ENCODE measurements at regions not wholly inside any gene's neighbourhood (a gene's known extent, or its start where the extent isn't known, plus 50 kb on each side); places are given as distances from the start of the nearest gene placed in this dataset.

- no CpG with 5 or more reads among the region's 5 CpGs for WGBS, 2 donors (ENCODE audit: extremely low coverage in 2 of 2, insufficient read length in 2 of 2, insufficient replicate concordance in 1 of 2)
- H3K9ac ChIP-seq (ENCODE audit: low read depth, low read length, poor library complexity): no peak overlapping the region
These were observed 518.6 kb downstream of the VRK1 start for GRCh38 chr14:97315790-97316189.

DNA sequence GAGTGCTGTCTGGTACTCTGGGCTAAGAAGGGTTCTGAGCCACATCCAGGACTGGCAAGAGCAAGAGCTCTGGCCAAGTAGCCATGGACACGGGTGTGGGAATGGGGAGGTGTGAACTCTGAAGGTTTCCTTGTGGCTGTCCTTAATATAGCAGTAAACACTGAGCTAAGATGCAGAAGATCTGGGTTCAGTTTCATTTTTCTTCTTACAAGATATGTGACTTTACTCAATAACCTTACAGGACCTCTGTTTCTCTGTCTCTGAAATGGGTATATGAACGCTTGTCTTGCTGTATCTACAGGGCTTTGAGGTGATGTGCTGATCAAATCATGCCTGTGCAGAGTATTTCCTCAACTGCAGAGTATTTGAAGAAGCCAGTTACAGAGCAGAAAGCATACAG, 521.2 kb downstream of the VRK1 start:
- Histone ChIP-seq H3K27ac (replicated peaks; ENCODE audit: low read length) (no peak overlapping the region), H3K14ac (ENCODE audit: low read length) (no peak overlapping the region), H3K4me1 (ENCODE audit: control insufficient read depth in 2 of 2, insufficient read depth in 1 of 2, low read depth in 1 of 2, low read length in 2 of 2) (no peaks in the 10 kb centered on the region), H3K4me3 (ENCODE audit: low read length in 2 of 2) (no peak overlapping the region), H3K9me3 (replicated peaks in 1 of 2; ENCODE audit: control insufficient read depth in 2 of 2, insufficient read depth in 1 of 2, low read depth in 1 of 2, low read length in 2 of 2) (no peaks in the 10 kb centered on the region), H4K8ac (ENCODE audit: low read depth, low read length) (no peak overlapping the region), H3K4me2 (ENCODE audit: insufficient read depth, low read length, poor library complexity, severe bottlenecking) (no peak overlapping the region), H4K91ac (ENCODE audit: low read depth, low read length, poor library complexity) (no peak overlapping the region), H3K79me1 (ENCODE audit: low read depth, low read length) (no peaks in the 10 kb centered on the region), H2BK12ac (ENCODE audit: low read length) (no peak overlapping the region), H3K23ac (ENCODE audit: low read depth, low read length, poor library complexity) (no peak overlapping the region), H2BK120ac (ENCODE audit: low read depth, low read length) (no peak overlapping the region), H2BK15ac (ENCODE audit: low read length) (no peak overlapping the region), H3K27me3 (ENCODE audit: control insufficient read depth in 3 of 3, insufficient read depth in 3 of 3, low read depth in 1 of 3, low read length in 3 of 3) (no peaks in the 10 kb centered on the region), H2AK5ac (ENCODE audit: low read depth, low read length) (no peak overlapping the region), H3K9ac (ENCODE audit: low read depth, low read length, poor library complexity) (no peak overlapping the region), H2BK5ac (ENCODE audit: low read length) (no peak overlapping the region), H3K18ac (ENCODE audit: low read length) (no peak overlapping the region), H3K36me3 (replicated peaks in 1 of 2; ENCODE audit: control insufficient read depth in 2 of 2, insufficient read depth in 2 of 2, low read length in 2 of 2) (no peaks in the 10 kb centered on the region), H2AFZ (ENCODE audit: low read length) (no peak overlapping the region), H3K4ac (ENCODE audit: low read length) (no peak overlapping the region)
- DNase-seq (ENCODE audit: low spot score): no peak
- WGBS, 2 donors (ENCODE audit: extremely low coverage in 2 of 2, insufficient read length in 2 of 2, insufficient replicate concordance in 1 of 2): no CpG with 5 or more reads among the region's 2 CpGs

More at GRCh38 chr14:97315790-97316189, 518.6 kb downstream of the VRK1 start:
- H3K18ac ChIP-seq (ENCODE audit: low read length): no peak overlapping the region
- no peak overlapping the region for H3K14ac ChIP-seq (ENCODE audit: low read length)
- no peaks in the 10 kb centered on the region for H3K27me3 ChIP-seq (ENCODE audit: control insufficient read depth in 3 of 3, insufficient read depth in 3 of 3, low read depth in 1 of 3, low read length in 3 of 3)
- H2AFZ ChIP-seq (ENCODE audit: low read length): no peak overlapping the region
- H2BK5ac ChIP-seq (ENCODE audit: low read length): no peak overlapping the region
- no peaks in the 10 kb centered on the region for H3K79me1 ChIP-seq (ENCODE audit: low read depth, low read length)
- no peak overlapping the region for H3K27ac ChIP-seq (replicated peaks; ENCODE audit: low read length)
- no peak for DNase-seq (ENCODE audit: low spot score)
- no peak overlapping the region for H4K91ac ChIP-seq (ENCODE audit: low read depth, low read length, poor library complexity)
- H2BK15ac ChIP-seq (ENCODE audit: low read length): no peak overlapping the region
- no peaks in the 10 kb centered on the region for H3K4me1 ChIP-seq (ENCODE audit: control insufficient read depth in 2 of 2, insufficient read depth in 1 of 2, low read depth in 1 of 2, low read length in 2 of 2)
- no peak overlapping the region for H3K23ac ChIP-seq (ENCODE audit: low read depth, low read length, poor library complexity)
- no peak overlapping the region for H2BK12ac ChIP-seq (ENCODE audit: low read length)
- no peak overlapping the region for H2AK5ac ChIP-seq (ENCODE audit: low read depth, low read length)
- H4K8ac ChIP-seq (ENCODE audit: low read depth, low read length): no peak overlapping the region
- H3K4ac ChIP-seq (ENCODE audit: low read length): no peak overlapping the region
- H3K9me3 ChIP-seq (replicated peaks in 1 of 2; ENCODE audit: control insufficient read depth in 2 of 2, insufficient read depth in 1 of 2, low read depth in 1 of 2, low read length in 2 of 2): no peaks in the 10 kb centered on the region
- H2BK120ac ChIP-seq (ENCODE audit: low read depth, low read length): no peak overlapping the region
- no peak overlapping the region for H3K4me3 ChIP-seq (ENCODE audit: low read length in 2 of 2)
- no peaks in the 10 kb centered on the region for H3K36me3 ChIP-seq (replicated peaks in 1 of 2; ENCODE audit: control insufficient read depth in 2 of 2, insufficient read depth in 2 of 2, low read length in 2 of 2)
- H3K4me2 ChIP-seq (ENCODE audit: insufficient read depth, low read length, poor library complexity, severe bottlenecking): no peak overlapping the region

DNA sequence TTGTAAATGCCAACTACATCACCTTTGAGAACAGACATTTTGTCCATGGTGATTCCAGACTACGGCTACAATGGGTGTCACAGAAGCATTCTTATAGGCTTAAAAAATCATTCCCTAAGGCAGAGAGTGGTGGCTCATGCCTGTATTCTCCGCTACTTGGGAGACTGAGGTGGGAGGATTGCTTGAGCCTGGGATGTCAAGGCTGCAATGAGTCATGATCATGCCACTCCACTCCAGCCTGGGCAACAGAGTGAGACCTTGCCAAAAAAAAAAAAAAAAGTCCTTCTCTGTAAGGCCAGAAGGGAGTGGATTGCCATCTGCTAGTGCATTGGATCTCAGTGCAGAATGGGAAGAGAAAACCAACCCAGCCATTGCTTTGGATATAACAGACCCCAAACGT, 522.5 kb downstream of the VRK1 start:
- Histone ChIP-seq H2BK5ac (ENCODE audit: low read length) (no peak overlapping the region), H3K9me3 (replicated peaks in 1 of 2; ENCODE audit: control insufficient read depth in 2 of 2, insufficient read depth in 1 of 2, low read depth in 1 of 2, low read length in 2 of 2) (no peaks in the 10 kb centered on the region), H3K4me3 (ENCODE audit: low read length in 2 of 2) (no peak overlapping the region), H3K14ac (ENCODE audit: low read length) (no peak overlapping the region), H2BK12ac (ENCODE audit: low read length) (no peak overlapping the region), H4K8ac (ENCODE audit: low read depth, low read length) (no peak overlapping the region), H4K91ac (ENCODE audit: low read depth, low read length, poor library complexity) (no peak overlapping the region), H3K27me3 (ENCODE audit: control insufficient read depth in 3 of 3, insufficient read depth in 3 of 3, low read depth in 1 of 3, low read length in 3 of 3) (no peaks in the 10 kb centered on the region), H3K23ac (ENCODE audit: low read depth, low read length, poor library complexity) (no peak overlapping the region), H2AK5ac (ENCODE audit: low read depth, low read length) (no peak overlapping the region), H3K4ac (ENCODE audit: low read length) (no peak overlapping the region), H3K18ac (ENCODE audit: low read length) (no peak overlapping the region), H3K4me1 (ENCODE audit: control insufficient read depth in 2 of 2, insufficient read depth in 1 of 2, low read depth in 1 of 2, low read length in 2 of 2) (no peaks in the 10 kb centered on the region), H2BK15ac (ENCODE audit: low read length) (no peak overlapping the region), H3K27ac (replicated peaks; ENCODE audit: low read length) (no peak overlapping the region), H3K79me1 (ENCODE audit: low read depth, low read length) (no peaks in the 10 kb centered on the region), H2AFZ (ENCODE audit: low read length) (no peak overlapping the region), H3K36me3 (replicated peaks in 1 of 2; ENCODE audit: control insufficient read depth in 2 of 2, insufficient read depth in 2 of 2, low read length in 2 of 2) (no peaks in the 10 kb centered on the region), H3K9ac (ENCODE audit: low read depth, low read length, poor library complexity) (no peak overlapping the region), H2BK120ac (ENCODE audit: low read depth, low read length) (no peak overlapping the region), H3K4me2 (ENCODE audit: insufficient read depth, low read length, poor library complexity, severe bottlenecking) (no peak overlapping the region)
- WGBS, 2 donors (ENCODE audit: extremely low coverage in 2 of 2, insufficient read length in 2 of 2, insufficient replicate concordance in 1 of 2): no CpG with 5 or more reads among the region's 3 CpGs
- DNase-seq (ENCODE audit: low spot score): no peak

DNA sequence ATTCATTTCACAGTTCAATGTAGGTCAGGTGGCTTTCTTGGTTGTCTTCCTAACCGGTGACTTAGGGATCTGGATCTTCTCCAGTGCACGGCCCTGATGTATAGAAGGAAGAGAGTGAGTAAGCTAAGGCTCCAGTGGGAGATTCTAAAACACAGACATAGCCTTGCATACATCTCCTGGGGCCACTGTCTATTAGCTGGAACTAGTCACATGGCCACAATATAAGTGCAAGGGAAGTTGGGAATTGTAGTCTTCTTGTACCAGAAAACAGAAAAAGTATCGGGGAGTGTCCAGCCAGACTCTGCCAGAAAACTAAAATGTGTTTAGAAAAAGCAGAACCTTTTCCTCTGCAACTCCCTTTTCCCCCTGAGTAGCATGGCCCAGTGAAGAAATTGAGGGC, 531.6 kb downstream of the VRK1 start:
- WGBS, 2 donors (ENCODE audit: extremely low coverage in 2 of 2, insufficient read length in 2 of 2, insufficient replicate concordance in 1 of 2): no CpG with 5 or more reads among the region's 3 CpGs
- no peak overlapping the region for H4K8ac ChIP-seq (ENCODE audit: low read depth, low read length)
- no peak overlapping the region for H2BK12ac ChIP-seq (ENCODE audit: low read length)
- no peak overlapping the region for H3K14ac ChIP-seq (ENCODE audit: low read length)
- no peak overlapping the region for H3K27ac ChIP-seq (replicated peaks; ENCODE audit: low read length)
- no peak overlapping the region for H3K18ac ChIP-seq (ENCODE audit: low read length)
- no peak overlapping the region for H3K4me3 ChIP-seq (ENCODE audit: low read length in 2 of 2)
- no peak overlapping the region for H3K4me2 ChIP-seq (ENCODE audit: insufficient read depth, low read length, poor library complexity, severe bottlenecking)
- no peak overlapping the region for H3K4ac ChIP-seq (ENCODE audit: low read length)
- no peak overlapping the region for H3K23ac ChIP-seq (ENCODE audit: low read depth, low read length, poor library complexity)
- no peaks in the 10 kb centered on the region for H3K79me1 ChIP-seq (ENCODE audit: low read depth, low read length)
- no peak overlapping the region for H2BK120ac ChIP-seq (ENCODE audit: low read depth, low read length)
- H3K9me3 ChIP-seq (replicated peaks in 1 of 2; ENCODE audit: control insufficient read depth in 2 of 2, insufficient read depth in 1 of 2, low read depth in 1 of 2, low read length in 2 of 2): peaks cover 0 to 3% of the 10 kb centered on the region in 2 donors
- H3K4me1 ChIP-seq (ENCODE audit: control insufficient read depth in 2 of 2, insufficient read depth in 1 of 2, low read depth in 1 of 2, low read length in 2 of 2): peaks cover 0 to 2% of the 10 kb centered on the region in 2 donors
- H4K91ac ChIP-seq (ENCODE audit: low read depth, low read length, poor library complexity): no peak overlapping the region
- DNase-seq (ENCODE audit: low spot score): no peak
- H3K9ac ChIP-seq (ENCODE audit: low read depth, low read length, poor library complexity): no peak overlapping the region
- H2BK5ac ChIP-seq (ENCODE audit: low read length): no peak overlapping the region
- H2AK5ac ChIP-seq (ENCODE audit: low read depth, low read length): no peak overlapping the region
- no peaks in the 10 kb centered on the region for H3K27me3 ChIP-seq (ENCODE audit: control insufficient read depth in 3 of 3, insufficient read depth in 3 of 3, low read depth in 1 of 3, low read length in 3 of 3)
- no peak overlapping the region for H2BK15ac ChIP-seq (ENCODE audit: low read length)
- H2AFZ ChIP-seq (ENCODE audit: low read length): no peak overlapping the region
- H3K36me3 ChIP-seq (replicated peaks in 1 of 2; ENCODE audit: control insufficient read depth in 2 of 2, insufficient read depth in 2 of 2, low read length in 2 of 2): no peaks in the 10 kb centered on the region
